HepG2 (cell line): ENCODE measurements at regions not wholly inside any gene's neighbourhood (a gene's known extent, or its start where the extent isn't known, plus 50 kb on each side); places are given as distances from the start of the nearest gene placed in this dataset.

Source experiments
- ATAC-seq: fragments of 200-7000 bp; cut with Tn5 transposase; 3 replicates; pipeline ENCODE4 v1.9.1; 2020; ENCODE audit warnings: mild to moderate bottlenecking, moderate library complexity
- BruUV-seq: library from RNA; stranded (reverse); fragments of 400-500 nt; replicated peaks from 2 replicates; lab custom pipeline; 2021; lab: Mats Ljungman, UMichigan
- CTCF ChIA-PET: fragments of 300-600 bp; formaldehyde crosslinking; extraction: SDS; loops from one replicate; lab custom pipeline; 2021; ENCODE audit warnings: low total read pairs, inconsistent platforms, low intra/inter-chr PET ratio; lab: Yijun Ruan, JAX
- POLR2A ChIA-PET: fragments of 350-600 bp; sonication (Branson Sonifier 250); formaldehyde crosslinking; loops from one replicate; lab custom pipeline; 2020; ENCODE audit warnings: antibody characterized with exemption, inconsistent platforms; lab: Yijun Ruan, JAX
- DNase-seq: peaks from one replicate; pipeline ENCODE4 v3.0.0-alpha.2; 2015; ENCODE audit warnings: low spot score
- FAIRE-seq: peaks from 3 replicates; lab custom pipeline; 2011; peaks lifted over from hg19 to GRCh38; lab: Jason Lieb, UNC
- H2AFZ ChIP-seq: one replicate; pipeline ENCODE4 v1.6.1; 2011; ENCODE audit warnings: low read length, inconsistent platforms
- H3K27ac ChIP-seq: fragments of 300-600 bp; 3 replicates; pipeline ENCODE4 v1.8.0; 2011; ENCODE audit warnings: mixed run types, mild to moderate bottlenecking, mixed read lengths, low read length, inconsistent platforms; ENCODE audit not compliant: insufficient read depth; ENCODE audit errors: extremely low read length
- H3K27me3 ChIP-seq, 2 experiments: fragments of 200-600 bp in 1 of 2; 2 replicates in 1 of 2; 3 replicates in 1 of 2; pipeline versions ENCODE4 v1.6.0 to v1.8.0; 2011; ENCODE audit warnings: low read length in 2 of 2, mild to moderate bottlenecking in 2 of 2, moderate library complexity in 2 of 2, inconsistent platforms in 1 of 2; ENCODE audit not compliant: insufficient read depth in 2 of 2, control insufficient read depth in 1 of 2
- H3K36me3 ChIP-seq, 2 experiments: fragments of 200-600 bp in 1 of 2; replicated peaks in 1 of 2; 2 replicates in 1 of 2; 3 replicates in 1 of 2; pipeline versions ENCODE4 v1.5.1 to v1.8.0; 2011; ENCODE audit warnings: low read length in 2 of 2, inconsistent platforms in 1 of 2; ENCODE audit not compliant: insufficient read depth in 2 of 2, control insufficient read depth in 1 of 2
- H3K4me1 ChIP-seq: 2 replicates; pipeline ENCODE4 v1.5.1; 2012; ENCODE audit warnings: low read length, inconsistent platforms; ENCODE audit not compliant: insufficient read depth
- H3K4me2 ChIP-seq: 2 replicates; pipeline ENCODE4 v1.6.0; 2011; ENCODE audit warnings: low read depth, low read length, inconsistent platforms
- H3K4me3 ChIP-seq, 3 experiments: fragments of 200-600 bp in 1 of 3; sonication (generic), shearing (Covaris generic) in 1 of 3; replicated peaks in 1 of 3; 2 replicates each; pipeline ENCODE4 v1.5.1; 2011 to 2016; ENCODE audit warnings: low read length in 3 of 3, inconsistent platforms in 2 of 3, low read depth in 2 of 3, mild to moderate bottlenecking in 2 of 3, control low read depth in 1 of 3, mixed read lengths in 1 of 3; ENCODE audit not compliant: insufficient read depth in 1 of 3
- H3K79me2 ChIP-seq: one replicate; pipeline ENCODE4 v1.6.1; 2011; ENCODE audit warnings: low read length, inconsistent platforms; ENCODE audit not compliant: insufficient read depth
- H3K9ac ChIP-seq: 2 replicates; pipeline ENCODE4 v1.6.0; 2011; ENCODE audit warnings: mild to moderate bottlenecking, low read depth, low read length, inconsistent platforms; ENCODE audit not compliant: insufficient read depth
- H3K9me3 ChIP-seq: 2 replicates; pipeline ENCODE4 v1.5.1; 2012; ENCODE audit warnings: mild to moderate bottlenecking, low read length
- H4K20me1 ChIP-seq: 2 replicates; pipeline ENCODE4 v1.6.0; 2011; ENCODE audit warnings: inconsistent platforms, mild to moderate bottlenecking, low read length, moderate library complexity; ENCODE audit not compliant: insufficient read depth
- CBX2 ChIP-seq, 2 experiments: fragments of 200-600 bp in 1 of 2; sonication (generic); formaldehyde crosslinking in 1 of 2; IDR thresholded peaks; 2 replicates each; pipeline versions ENCODE4 v1.7.0 to v1.8.1; 2018 to 2022; ENCODE audit warnings: low read depth in 2 of 2, low read length in 1 of 2, mild to moderate bottlenecking in 1 of 2, missing genetic modification reagents in 1 of 2
- CEBPB ChIP-seq: IDR thresholded peaks from 2 replicates; pipeline ENCODE4 v1.6.1; 2011; ENCODE audit warnings: low read depth, low read length, improper control_type of control experiment, borderline replicate concordance
- CREB1 ChIP-seq, 2 experiments: fragments of 450-650 bp in 1 of 2; IDR thresholded peaks; 2 replicates each; pipeline ENCODE4 v1.6.1; 2016 to 2017; ENCODE audit warnings: control low read depth in 1 of 2, mild to moderate bottlenecking in 1 of 2, missing compliant biosample characterization in 1 of 2, missing genetic modification characterization in 1 of 2
- E2F1 ChIP-seq: sonication (generic); formaldehyde crosslinking; IDR thresholded peaks from 2 replicates; pipeline ENCODE4 v1.5.0; 2020; ENCODE audit warnings: missing genetic modification reagents
- FOXC1 ChIP-seq: sonication (generic); formaldehyde crosslinking; IDR thresholded peaks from 2 replicates; pipeline ENCODE4 v1.8.0; 2022; ENCODE audit warnings: mild to moderate bottlenecking, missing genetic modification reagents, borderline replicate concordance
- FOXM1 ChIP-seq: sonication (generic); formaldehyde crosslinking; IDR thresholded peaks from 2 replicates; pipeline ENCODE4 v1.5.0; 2020; ENCODE audit warnings: missing genetic modification reagents
- HMGXB4 ChIP-seq, 2 experiments: sonication (generic) in 1 of 2; formaldehyde crosslinking in 1 of 2; IDR thresholded peaks; 2 replicates each; pipeline versions ENCODE4 v1.4.0 to v1.6.1; 2018 to 2020; ENCODE audit warnings: missing genetic modification reagents in 2 of 2, borderline replicate concordance in 1 of 2, low read depth in 1 of 2, mild to moderate bottlenecking in 1 of 2, missing biosample characterization in 1 of 2
- MTA3 ChIP-seq: sonication (generic); formaldehyde crosslinking; IDR thresholded peaks from 2 replicates; pipeline ENCODE4 v1.4.0; 2020; ENCODE audit warnings: missing genetic modification reagents
- RFXANK ChIP-seq: IDR thresholded peaks from 2 replicates; pipeline ENCODE4 v1.6.1; 2016
- TAF1 ChIP-seq: sonication (generic); formaldehyde crosslinking; IDR thresholded peaks from 2 replicates; pipeline ENCODE4 v1.4.0; 2020; ENCODE audit warnings: missing genetic modification reagents
- ZFP82 ChIP-seq: sonication (generic); formaldehyde crosslinking; IDR thresholded peaks from 2 replicates; pipeline ENCODE4 v1.5.1; 2020; ENCODE audit warnings: mild to moderate bottlenecking, missing genetic modification reagents, borderline replicate concordance
- ZNF382 ChIP-seq: sonication (generic); formaldehyde crosslinking; IDR thresholded peaks from 2 replicates; pipeline ENCODE4 v1.5.0; 2020; ENCODE audit warnings: missing genetic modification reagents, mild to moderate bottlenecking, borderline replicate concordance
- ZNF580 ChIP-seq: IDR thresholded peaks from 2 replicates; pipeline ENCODE4 v1.6.1; 2016; ENCODE audit warnings: low read depth, borderline replicate concordance
- ZNF674 ChIP-seq: sonication (generic); formaldehyde crosslinking; IDR thresholded peaks from 2 replicates; pipeline ENCODE4 v1.5.0; 2020; ENCODE audit warnings: low read depth, mild to moderate bottlenecking, missing genetic modification reagents
- WGBS: methylation state at CpG from one replicate; pipeline ENCODE4 v1.1.6; 2017; ENCODE audit warnings: low lambda C conversion rate; 5-methylcytosine and 5-hydroxymethylcytosine counted together
- in situ Hi-C: cut with HindIII; loops from 2 replicates; pipeline ENCODE4 v1.10.0; 2017; ENCODE audit warnings: low pct_unique_long_range_greater_than_20kb; ENCODE audit not compliant: extremely low pct_ligation_motif_present
- intact Hi-C: fragments of 100-400 bp; cut with micrococcal nuclease; formaldehyde crosslinking; loops from one replicate; pipeline ENCODE4 v1.10.0; 2022; ENCODE audit not compliant: unreplicated experiment

GRCh38 chr5:12910641-12911040, 1006.4 kb upstream of the CTNND2 start:
- H4K20me1 ChIP-seq = no peaks in the 10 kb centered on the region
- CTCF ChIA-PET = no interaction called here
- no TSS peak for BruUV-seq
- H3K9me3 ChIP-seq = peaks cover 62% of the 10 kb centered on the region
- H3K4me1 ChIP-seq = no peaks in the 10 kb centered on the region
- intact Hi-C loops (no loop called here), in situ Hi-C loops (no loop called here)
- no peak for FAIRE-seq
- no peak overlapping the region for H3K27ac ChIP-seq
- POLR2A ChIA-PET = no interaction called here
- H3K9ac ChIP-seq = no peak overlapping the region
- WGBS = 0% methylated on average over 3 of the region's 3 CpGs
- TF ChIP-seq MTA3 (CRISPR knock-in tag) (no peak), CREB1 (IDR thresholded peaks at IDR 0.05) (no peak), CREB1 (CRISPR knock-in tag; IDR thresholded peaks at IDR 0.05) (no peak), TAF1 (CRISPR knock-in tag) (no peak), CEBPB (no peak), FOXC1 (CRISPR knock-in tag) (no peak), HMGXB4 (CRISPR knock-in tag; IDR thresholded peaks at IDR 0.05; ENCODE audit: borderline replicate concordance in 1 of 2, low read depth in 1 of 2) (no peak), ZNF580 (CRISPR knock-in tag) (no peak), CBX2 (IDR thresholded peaks at IDR 0.05; ENCODE audit: low read depth, low read length) (no peak), CBX2 (CRISPR knock-in tag; IDR thresholded peaks at IDR 0.05; ENCODE audit: low read depth) (no peak), E2F1 (no peak), RFXANK (CRISPR knock-in tag) (no peak), ZFP82 (CRISPR knock-in tag) (no peak), ZNF674 (CRISPR knock-in tag) (no peak), ZNF382 (CRISPR knock-in tag) (no peak), FOXM1 (CRISPR knock-in tag) (no peak)
- TF ChIP-seq, all 625 proteins: peak for 0
- no peak for DNase-seq
- no peak overlapping the region for H2AFZ ChIP-seq
- no peaks in the 10 kb centered on the region for H3K79me2 ChIP-seq
- no peak overlapping the region for H3K4me3 ChIP-seq
- no peak for ATAC-seq
- no peaks in the 10 kb centered on the region for H3K36me3 ChIP-seq
- no peak overlapping the region for H3K4me2 ChIP-seq
- H3K27me3 ChIP-seq = no peaks in the 10 kb centered on the region
